T-cell (primary cell): ENCODE measurements at regions not wholly inside any gene's neighbourhood (a gene's known extent, or its start where the extent isn't known, plus 50 kb on each side); places are given as distances from the start of the nearest gene placed in this dataset.

ENCODE experiments used
- ATAC-seq, 4 experiments: fragments of 200-7000 bp in 3 of 4; fragments of 150-1000 bp in 1 of 4; cut with Tn5 transposase; replicated peaks in 1 of 4; 1 replicate in 3 of 4; 2 replicates in 1 of 4; pipeline ENCODE4 v1.10.0; 2021; ENCODE audit warnings: moderate library complexity in 3 of 4, mild to moderate bottlenecking in 2 of 4, moderate number of reproducible peaks in 1 of 4
- CTCF ChIA-PET, 2 donors: fragments of 300-600 bp; sonication (Branson Sonifier 250); formaldehyde crosslinking; loops; one replicate each; lab custom pipeline; 2022; ENCODE audit warnings: antibody characterized with exemption in 2 of 2; lab: Charles Lee
- POLR2A ChIA-PET, 2 donors: fragments of 300-600 bp; sonication (Branson Sonifier 250); formaldehyde crosslinking; loops; one replicate each; lab custom pipeline; 2022; ENCODE audit warnings: antibody characterized with exemption in 2 of 2; lab: Charles Lee
- DNase-seq, 35 experiments: peaks; one replicate each; pipeline versions ENCODE4 v3.0.0 to v3.0.0-alpha.2; 2013 to 2023
- H3K27ac ChIP-seq: one replicate; pipeline ENCODE4 v1.5.1; 2013; ENCODE audit warnings: low read length
- H3K27me3 ChIP-seq, 2 experiments: replicated peaks in 1 of 2; 1 replicate in 1 of 2; 2 replicates in 1 of 2; pipeline versions ENCODE4 v1.6.1 to v1.7.0; 2013; ENCODE audit warnings: low read length in 1 of 2, mixed read lengths in 1 of 2; ENCODE audit not compliant: control insufficient read depth in 2 of 2, insufficient read depth in 2 of 2; ENCODE audit errors: extremely low read depth in 1 of 2
- H3K36me3 ChIP-seq, 2 donors: 1 replicate in 1 of 2; 2 replicates in 1 of 2; pipeline versions ENCODE4 v1.6.1 to v1.7.0; 2013; ENCODE audit warnings: low read length in 1 of 2; ENCODE audit not compliant: control insufficient read depth in 2 of 2, insufficient read depth in 1 of 2; ENCODE audit errors: extremely low read depth in 1 of 2
- H3K4me1 ChIP-seq, 2 experiments: 1 replicate in 1 of 2; 2 replicates in 1 of 2; pipeline versions ENCODE4 v1.6.1 to v1.7.0; 2013; ENCODE audit warnings: low read length in 2 of 2, mixed read lengths in 1 of 2; ENCODE audit not compliant: insufficient read depth in 2 of 2, control insufficient read depth in 1 of 2; ENCODE audit errors: extremely low read depth in 1 of 2
- H3K4me3 ChIP-seq, 2 donors: 1 replicate in 1 of 2; 2 replicates in 1 of 2; pipeline versions ENCODE4 v1.5.1 to v1.7.0; 2013; ENCODE audit warnings: mild to moderate bottlenecking in 2 of 2, low read length in 1 of 2, moderate library complexity in 1 of 2; ENCODE audit not compliant: control insufficient read depth in 1 of 2; ENCODE audit errors: extremely low read depth in 1 of 2
- H3K9me3 ChIP-seq: 2 replicates; pipeline ENCODE4 v1.7.0; 2013
- H3K27ac Mint-ChIP-seq, 2 donors: one replicate each; pipeline ENCODE4 v1.8.0; 2020 to 2021; ENCODE audit warnings: mild to moderate bottlenecking in 2 of 2, mixed read lengths in 2 of 2
- H3K27me3 Mint-ChIP-seq, 2 donors: one replicate each; pipeline ENCODE4 v1.8.0; 2021 to 2022; ENCODE audit warnings: mixed read lengths in 2 of 2
- H3K36me3 Mint-ChIP-seq: one replicate; pipeline ENCODE4 v1.8.0; 2021; ENCODE audit warnings: mixed read lengths
- H3K4me1 Mint-ChIP-seq, 3 donors: one replicate each; pipeline ENCODE4 v1.8.0; 2020 to 2022; ENCODE audit warnings: mixed read lengths in 3 of 3, mild to moderate bottlenecking in 1 of 3
- H3K4me3 Mint-ChIP-seq, 3 donors: one replicate each; pipeline ENCODE4 v1.8.0; 2020 to 2022; ENCODE audit warnings: mild to moderate bottlenecking in 3 of 3, mixed read lengths in 3 of 3, moderate library complexity in 3 of 3
- H3K9me3 Mint-ChIP-seq, 3 donors: one replicate each; pipeline ENCODE4 v1.8.0; 2020 to 2022; ENCODE audit warnings: mixed read lengths in 3 of 3
- WGBS: methylation state at CpG from one replicate; pipeline ENCODE4 v1.1.5; 2013; ENCODE audit warnings: missing lambda C conversion rate; ENCODE audit not compliant: insufficient coverage; 5-methylcytosine and 5-hydroxymethylcytosine counted together

DNA sequence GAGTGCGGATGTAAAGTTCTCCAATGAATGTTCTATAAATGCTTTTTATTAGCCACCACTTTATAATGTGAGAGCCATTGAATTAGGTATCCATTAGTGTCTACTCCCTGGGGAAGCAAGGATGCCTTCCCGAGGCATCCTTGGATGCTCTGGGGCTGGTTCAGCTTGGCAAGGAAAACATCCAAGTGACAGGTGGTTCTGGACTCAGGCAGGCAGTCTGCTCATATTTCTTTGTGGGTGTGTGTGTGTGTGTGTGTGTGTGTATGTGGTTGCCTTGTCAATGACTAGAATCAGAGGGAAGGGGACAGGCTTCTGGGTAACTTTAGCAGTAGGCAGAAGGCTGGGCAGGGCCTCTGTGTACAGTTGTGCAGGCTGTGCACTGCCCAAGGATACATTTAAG lies 149.2 kb downstream of the TSN start:
- H3K4me3 Mint-ChIP-seq: no peak overlapping the region

DNA sequence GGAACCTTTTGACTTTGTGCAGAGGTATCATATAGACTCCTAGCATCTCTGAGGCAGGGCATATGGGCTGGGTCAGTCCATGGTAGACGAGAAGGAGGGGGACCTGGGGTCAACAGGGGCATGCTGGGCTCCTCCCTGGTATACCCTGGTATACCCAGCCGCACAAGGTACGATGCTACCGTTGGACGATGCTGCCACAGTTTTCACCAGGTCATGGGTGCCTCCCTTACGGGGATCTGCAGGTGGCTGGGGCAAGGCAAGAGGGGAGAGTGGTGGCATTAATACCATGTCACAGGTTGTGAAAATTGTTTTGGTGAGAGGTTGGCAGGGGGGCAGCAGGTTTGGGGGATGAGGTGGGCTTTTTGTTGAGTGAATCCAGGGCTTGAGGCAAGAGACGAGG lies 149.8 kb downstream of the TSN start:
- Mint-ChIP-seq H3K4me1 (no peaks in the 10 kb centered on the region), H3K36me3 (no peaks in the 10 kb centered on the region), H3K27me3 (peaks cover 0 to 3% of the 10 kb centered on the region in 2 donors), H3K27ac (no peak overlapping the region), H3K9me3 (no peaks in the 10 kb centered on the region), H3K4me3 (no peak overlapping the region)
- ChIA-PET POLR2A (no interaction called here), CTCF (no interaction called here)
- H3K36me3 ChIP-seq: no peaks in the 10 kb centered on the region
- no peak for DNase-seq
- no peak overlapping the region for H3K4me3 ChIP-seq
- WGBS: 70% methylated on average over 7 of the region's 7 CpGs
- H3K27me3 ChIP-seq: peaks cover 0 to 13% of the 10 kb centered on the region in 2 experiments
- H3K9me3 ChIP-seq: no peaks in the 10 kb centered on the region
- no peak overlapping the region for H3K27ac ChIP-seq
- no peak for ATAC-seq
- no peaks in the 10 kb centered on the region for H3K4me1 ChIP-seq

More for the DNA sequence above, 149.2 kb downstream of the TSN start:
- H3K9me3 Mint-ChIP-seq: no peaks in the 10 kb centered on the region
- ATAC-seq (no peak), DNase-seq (no peak)
- H3K27me3 Mint-ChIP-seq: peaks cover 0 to 3% of the 10 kb centered on the region in 2 donors
- Histone ChIP-seq H3K27ac (no peak overlapping the region), H3K27me3 (peaks cover 0 to 13% of the 10 kb centered on the region in 2 experiments), H3K36me3 (no peaks in the 10 kb centered on the region), H3K9me3 (no peaks in the 10 kb centered on the region), H3K4me3 (no peak overlapping the region), H3K4me1 (no peaks in the 10 kb centered on the region)
- 92% methylated on average over 1 of the region's 2 CpGs for WGBS
- ChIA-PET CTCF (no interaction called here), POLR2A (no interaction called here)
- H3K27ac Mint-ChIP-seq: no peak overlapping the region
- H3K4me1 Mint-ChIP-seq: no peaks in the 10 kb centered on the region
- no peaks in the 10 kb centered on the region for H3K36me3 Mint-ChIP-seq

- H3K4me1 Mint-ChIP-seq: no peaks in the 10 kb centered on the region
- H3K9me3 Mint-ChIP-seq: no peaks in the 10 kb centered on the region
- Histone ChIP-seq H3K9me3 (no peaks in the 10 kb centered on the region), H3K4me1 (no peaks in the 10 kb centered on the region), H3K36me3 (no peaks in the 10 kb centered on the region), H3K27me3 (peaks cover 0 to 10% of the 10 kb centered on the region in 2 experiments), H3K27ac (no peak overlapping the region), H3K4me3 (no peak overlapping the region)
- peaks cover 0 to 3% of the 10 kb centered on the region in 2 donors for H3K27me3 Mint-ChIP-seq
- H3K27ac Mint-ChIP-seq: no peak overlapping the region
- WGBS: no CpG with 5 or more reads among the region's 11 CpGs
- DNase-seq (no peak), ATAC-seq (no peak)
- no peak overlapping the region for H3K4me3 Mint-ChIP-seq
- H3K36me3 Mint-ChIP-seq: no peaks in the 10 kb centered on the region
- ChIA-PET CTCF (no interaction called here), POLR2A (no interaction called here)
Observed at GRCh38 chr2:121906170-121906569, 150.7 kb downstream of the TSN start.

DNA sequence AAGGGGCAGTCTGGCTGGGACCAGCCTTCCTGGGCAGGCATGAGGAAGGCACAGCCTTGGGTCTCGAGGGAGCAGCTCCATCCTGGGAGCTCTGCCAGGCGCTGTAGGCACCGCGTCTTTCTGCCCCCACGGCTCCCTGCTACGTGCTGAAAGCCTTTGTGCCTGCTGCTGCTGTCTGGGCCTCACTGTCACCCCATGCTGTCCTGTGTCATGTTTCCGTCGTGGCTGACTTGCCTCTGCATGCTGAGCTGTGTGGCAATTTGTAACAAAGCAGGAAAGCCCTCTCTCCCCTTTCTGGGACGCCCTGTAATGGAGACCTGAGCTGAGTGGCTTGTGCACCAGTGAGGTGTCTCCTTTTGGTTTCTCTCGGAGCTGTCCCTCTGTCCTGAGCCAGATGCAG lies 152.5 kb downstream of the TSN start:
- Mint-ChIP-seq H3K36me3 (no peaks in the 10 kb centered on the region), H3K4me1 (no peaks in the 10 kb centered on the region), H3K27ac (no peak overlapping the region), H3K4me3 (no peak overlapping the region), H3K9me3 (no peaks in the 10 kb centered on the region), H3K27me3 (peaks cover 0 to 3% of the 10 kb centered on the region in 2 donors)
- ChIA-PET POLR2A (no interaction called here), CTCF (no interaction called here)
- H3K9me3 ChIP-seq: no peaks in the 10 kb centered on the region
- no peak for ATAC-seq
- no peak overlapping the region for H3K4me3 ChIP-seq
- 85% methylated on average over 9 of the region's 10 CpGs for WGBS
- peaks cover 0 to 10% of the 10 kb centered on the region in 2 experiments for H3K27me3 ChIP-seq
- no peaks in the 10 kb centered on the region for H3K36me3 ChIP-seq
- DNase-seq: no peak
- no peak overlapping the region for H3K27ac ChIP-seq
- H3K4me1 ChIP-seq: no peaks in the 10 kb centered on the region

DNA sequence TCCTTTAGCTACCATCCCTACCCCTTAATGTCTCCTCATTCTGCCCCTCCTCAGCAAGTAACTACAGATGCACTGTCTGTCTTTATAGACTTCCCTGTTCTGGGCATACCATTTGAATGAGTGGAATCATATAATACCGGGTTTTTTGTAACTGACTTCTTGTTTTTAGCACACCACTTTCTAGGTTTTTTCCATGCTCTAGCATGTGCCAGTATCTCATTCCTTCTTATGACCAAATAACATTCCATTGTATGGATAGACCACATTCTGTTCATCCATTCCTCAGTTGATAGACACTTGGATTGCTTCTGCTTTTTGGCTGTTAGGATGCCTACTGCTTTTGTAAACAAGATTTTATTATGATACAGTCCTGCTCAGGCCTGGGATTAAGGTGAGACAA lies 154.7 kb downstream of the TSN start:
- DNase-seq: no peak
- Mint-ChIP-seq H3K4me3 (no peak overlapping the region), H3K27ac (no peak overlapping the region)

GRCh38 chr2:121911036-121911435 lies 155.6 kb downstream of the TSN start:
- ChIA-PET POLR2A (no interaction called here), CTCF (no interaction called here)
- Mint-ChIP-seq H3K36me3 (no peaks in the 10 kb centered on the region), H3K9me3 (no peaks in the 10 kb centered on the region), H3K27ac (no peak overlapping the region), H3K4me3 (no peak overlapping the region), H3K27me3 (peaks cover 0 to 1% of the 10 kb centered on the region in 2 donors), H3K4me1 (no peaks in the 10 kb centered on the region)
- Histone ChIP-seq H3K36me3 (no peaks in the 10 kb centered on the region), H3K4me1 (no peaks in the 10 kb centered on the region), H3K27me3 (peaks cover 0 to 4% of the 10 kb centered on the region in 2 experiments), H3K9me3 (no peaks in the 10 kb centered on the region), H3K27ac (no peak overlapping the region), H3K4me3 (no peak overlapping the region)
- WGBS: no CpG with 5 or more reads among the region's 4 CpGs
- DNase-seq: no peak
- ATAC-seq: no peak

More for the DNA sequence above, 154.7 kb downstream of the TSN start:
- ChIA-PET POLR2A (no interaction called here), CTCF (no interaction called here)
- Histone ChIP-seq H3K9me3 (no peaks in the 10 kb centered on the region), H3K27me3 (peaks cover 0 to 4% of the 10 kb centered on the region in 2 experiments), H3K36me3 (no peaks in the 10 kb centered on the region), H3K27ac (no peak overlapping the region), H3K4me1 (no peaks in the 10 kb centered on the region), H3K4me3 (no peak overlapping the region)
- no peaks in the 10 kb centered on the region for H3K36me3 Mint-ChIP-seq
- H3K27me3 Mint-ChIP-seq: peaks cover 0 to 1% of the 10 kb centered on the region in 2 donors
- H3K4me1 Mint-ChIP-seq: no peaks in the 10 kb centered on the region
- no peak for ATAC-seq
- WGBS: no CpG with 5 or more reads among the region's 1 CpG
- no peaks in the 10 kb centered on the region for H3K9me3 Mint-ChIP-seq

DNA sequence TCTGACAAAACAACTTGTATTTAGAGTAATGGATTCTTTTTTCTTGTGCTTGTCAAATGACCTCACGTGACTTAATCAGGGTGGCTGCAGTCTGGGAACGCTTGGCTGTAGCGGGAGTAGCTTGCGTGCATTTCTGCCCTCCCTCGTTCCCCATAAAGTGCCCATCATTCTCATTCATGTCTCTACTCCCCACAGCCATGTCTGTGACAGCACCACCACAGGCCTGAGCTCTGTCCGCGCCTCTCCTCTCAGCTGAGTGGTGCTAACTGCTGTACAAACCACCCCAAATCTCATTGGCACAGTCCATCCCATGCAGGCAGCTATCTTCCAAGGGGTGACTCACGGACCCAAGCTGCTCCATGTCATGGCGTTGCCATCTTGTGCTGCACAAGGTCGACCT lies 161.7 kb downstream of the TSN start:
- no peak for DNase-seq
- Histone ChIP-seq H3K27ac (no peak overlapping the region), H3K27me3 (peaks cover 0 to 6% of the 10 kb centered on the region in 2 experiments), H3K9me3 (no peaks in the 10 kb centered on the region), H3K36me3 (no peaks in the 10 kb centered on the region), H3K4me3 (no peak overlapping the region), H3K4me1 (no peaks in the 10 kb centered on the region)
- Mint-ChIP-seq H3K27ac (no peak overlapping the region), H3K4me1 (no peaks in the 10 kb centered on the region), H3K36me3 (no peaks in the 10 kb centered on the region), H3K9me3 (no peaks in the 10 kb centered on the region), H3K27me3 (peaks cover 0 to 3% of the 10 kb centered on the region in 2 donors), H3K4me3 (no peak overlapping the region)
- ChIA-PET CTCF (no interaction called here), POLR2A (no interaction called here)
- WGBS: 77% methylated on average over 9 of the region's 10 CpGs
- ATAC-seq: no peak
